Hepatocyte (in vitro differentiated cells): ENCODE measurements at regions not wholly inside any gene's neighbourhood (a gene's known extent, or its start where the extent isn't known, plus 50 kb on each side); places are given as distances from the start of the nearest gene placed in this dataset.

Source experiments
- DNase-seq: peaks from one replicate; pipeline ENCODE4 v3.0.0-alpha.2; 2016; ENCODE audit warnings: low spot score
- H2AFZ ChIP-seq: fragments of 200-600 bp; sonication (generic); 2 replicates; pipeline ENCODE4 v1.6.0; 2016; ENCODE audit warnings: antibody characterized with exemption, mild to moderate bottlenecking
- H3K27ac ChIP-seq: fragments of 200-600 bp; sonication (generic); 2 replicates; pipeline ENCODE4 v1.5.1; 2016; ENCODE audit warnings: mild to moderate bottlenecking
- H3K27me3 ChIP-seq: fragments of 200-600 bp; sonication (generic); 2 replicates; pipeline ENCODE4 v1.6.1; 2016
- H3K36me3 ChIP-seq: fragments of 200-600 bp; sonication (generic); replicated peaks from 2 replicates; pipeline ENCODE4 v1.5.1; 2016; ENCODE audit warnings: low read depth; ENCODE audit not compliant: insufficient read depth
- H3K4me1 ChIP-seq: fragments of 200-600 bp; sonication (generic); 2 replicates; pipeline ENCODE4 v1.5.1; 2016; ENCODE audit warnings: mild to moderate bottlenecking, moderate library complexity; ENCODE audit not compliant: insufficient read depth
- H3K4me2 ChIP-seq: fragments of 200-600 bp; sonication (generic); 2 replicates; pipeline ENCODE4 v1.6.0; 2016
- H3K4me3 ChIP-seq: fragments of 200-600 bp; sonication (generic); 2 replicates; pipeline ENCODE4 v1.5.1; 2016; ENCODE audit warnings: mild to moderate bottlenecking
- H3K79me2 ChIP-seq: fragments of 200-600 bp; sonication (generic); 2 replicates; pipeline ENCODE4 v1.6.0; 2017; ENCODE audit warnings: mild to moderate bottlenecking
- H3K9me2 ChIP-seq: fragments of 200-600 bp; sonication (generic); replicated peaks from 2 replicates; pipeline ENCODE4 v1.6.0; 2017; ENCODE audit warnings: mild to moderate bottlenecking; ENCODE audit not compliant: insufficient read depth
- H3K9me3 ChIP-seq: fragments of 200-600 bp; sonication (generic); 2 replicates; pipeline ENCODE4 v1.5.1; 2016; ENCODE audit warnings: low read depth, mild to moderate bottlenecking
- H4K20me1 ChIP-seq: fragments of 200-600 bp; sonication (generic); 2 replicates; pipeline ENCODE4 v1.6.0; 2016; ENCODE audit warnings: mild to moderate bottlenecking; ENCODE audit not compliant: insufficient read depth, poor library complexity, severe bottlenecking
- CTCF ChIP-seq: fragments of 200-600 bp; sonication (generic); IDR thresholded peaks from 2 replicates; pipeline ENCODE4 v1.5.1; 2016; ENCODE audit warnings: antibody characterized with exemption, mild to moderate bottlenecking; ENCODE audit not compliant: poor library complexity
- EZH2 ChIP-seq: fragments of 200-600 bp; sonication (generic); IDR thresholded peaks from 2 replicates; pipeline ENCODE4 v1.6.1; 2016; ENCODE audit warnings: antibody characterized with exemption, mild to moderate bottlenecking, borderline replicate concordance
- EZH2phosphoT487 ChIP-seq: fragments of 200-600 bp; sonication (generic); IDR thresholded peaks from one replicate; pipeline ENCODE4 v1.6.1; 2018; ENCODE audit warnings: antibody characterized with exemption, mild to moderate bottlenecking, low read depth, moderate library complexity; ENCODE audit not compliant: unreplicated experiment, severe bottlenecking
- WGBS: methylation state at CpG from one replicate; pipeline ENCODE4 v1.1.6; 2016; ENCODE audit warnings: low lambda C conversion rate; ENCODE audit errors: missing lambda C conversion rate; 5-methylcytosine and 5-hydroxymethylcytosine counted together

GRCh38 chr5:96035796-96036195 lies 74.1 kb upstream of the ELL2 start:
- no peak overlapping the region for H3K4me3 ChIP-seq
- no peak for DNase-seq
- no peaks in the 10 kb centered on the region for H3K9me2 ChIP-seq
- no peaks in the 10 kb centered on the region for H3K27me3 ChIP-seq
- no peaks in the 10 kb centered on the region for H3K79me2 ChIP-seq
- H4K20me1 ChIP-seq = no peaks in the 10 kb centered on the region
- WGBS = 98% methylated on average over 3 of the region's 3 CpGs
- TF ChIP-seq CTCF (no peak), EZH2phosphoT487 (no peak), EZH2 (no peak)
- no peak overlapping the region for H2AFZ ChIP-seq
- H3K36me3 ChIP-seq = no peaks in the 10 kb centered on the region
- no peaks in the 10 kb centered on the region for H3K4me1 ChIP-seq
- no peaks in the 10 kb centered on the region for H3K9me3 ChIP-seq
- H3K4me2 ChIP-seq = no peak overlapping the region
- H3K27ac ChIP-seq = no peak overlapping the region

GRCh38 chr5:96033116-96033515 lies 71.5 kb upstream of the ELL2 start:
- H3K9me3 ChIP-seq = no peaks in the 10 kb centered on the region
- no peak overlapping the region for H3K27ac ChIP-seq
- DNase-seq = no peak
- no peak overlapping the region for H3K4me3 ChIP-seq
- no peak for TF ChIP-seq EZH2
- no peak for TF ChIP-seq CTCF
- TF ChIP-seq EZH2phosphoT487 = no peak
- H3K4me1 ChIP-seq = no peaks in the 10 kb centered on the region
- H3K4me2 ChIP-seq = no peak overlapping the region
- no peaks in the 10 kb centered on the region for H3K27me3 ChIP-seq
- 86% methylated on average over 1 of the region's 1 CpG for WGBS
- no peaks in the 10 kb centered on the region for H3K9me2 ChIP-seq
- no peak overlapping the region for H2AFZ ChIP-seq
- no peaks in the 10 kb centered on the region for H4K20me1 ChIP-seq
- no peaks in the 10 kb centered on the region for H3K79me2 ChIP-seq
- H3K36me3 ChIP-seq = no peaks in the 10 kb centered on the region

- H3K4me2 ChIP-seq = no peak overlapping the region
- no peaks in the 10 kb centered on the region for H3K9me2 ChIP-seq
- no peaks in the 10 kb centered on the region for H3K27me3 ChIP-seq
- H3K4me3 ChIP-seq = no peak overlapping the region
- no peaks in the 10 kb centered on the region for H3K4me1 ChIP-seq
- WGBS = 97% methylated on average over 1 of the region's 1 CpG
- H2AFZ ChIP-seq = no peak overlapping the region
- no peak overlapping the region for H3K27ac ChIP-seq
- DNase-seq = no peak
- TF ChIP-seq EZH2 (no peak), EZH2phosphoT487 (no peak), CTCF (no peak)
- no peaks in the 10 kb centered on the region for H3K79me2 ChIP-seq
- H3K9me3 ChIP-seq = no peaks in the 10 kb centered on the region
- no peaks in the 10 kb centered on the region for H4K20me1 ChIP-seq
- H3K36me3 ChIP-seq = no peaks in the 10 kb centered on the region
Observed at GRCh38 chr5:96031811-96032261, 70.2 kb upstream of the ELL2 start.

GRCh38 chr5:96031180-96031579 lies 69.5 kb upstream of the ELL2 start:
- H3K4me1 ChIP-seq = no peaks in the 10 kb centered on the region
- H3K27me3 ChIP-seq = no peaks in the 10 kb centered on the region
- no peak overlapping the region for H3K4me2 ChIP-seq
- no peak overlapping the region for H3K27ac ChIP-seq
- no peak for TF ChIP-seq EZH2
- TF ChIP-seq EZH2phosphoT487 = no peak
- TF ChIP-seq CTCF = no peak
- no peaks in the 10 kb centered on the region for H3K9me2 ChIP-seq
- H4K20me1 ChIP-seq = no peaks in the 10 kb centered on the region
- H3K79me2 ChIP-seq = no peaks in the 10 kb centered on the region
- H2AFZ ChIP-seq = no peak overlapping the region
- no peaks in the 10 kb centered on the region for H3K9me3 ChIP-seq
- WGBS = 92% methylated on average over 2 of the region's 2 CpGs
- no peaks in the 10 kb centered on the region for H3K36me3 ChIP-seq
- DNase-seq = no peak
- H3K4me3 ChIP-seq = no peak overlapping the region
